NCI-H226 (cell line): ENCODE measurements at regions not wholly inside any gene's neighbourhood (a gene's known extent, or its start where the extent isn't known, plus 50 kb on each side); places are given as distances from the start of the nearest gene placed in this dataset.
"Not testable (repeated sequence)": the region's sequence is repeated elsewhere in the genome, so short reads cannot be mapped to it uniquely, and the experiment has no call there.

Source experiments
- DNase-seq: peaks from one replicate; pipeline ENCODE4 v3.0.0-alpha.2; 2015

DNA sequence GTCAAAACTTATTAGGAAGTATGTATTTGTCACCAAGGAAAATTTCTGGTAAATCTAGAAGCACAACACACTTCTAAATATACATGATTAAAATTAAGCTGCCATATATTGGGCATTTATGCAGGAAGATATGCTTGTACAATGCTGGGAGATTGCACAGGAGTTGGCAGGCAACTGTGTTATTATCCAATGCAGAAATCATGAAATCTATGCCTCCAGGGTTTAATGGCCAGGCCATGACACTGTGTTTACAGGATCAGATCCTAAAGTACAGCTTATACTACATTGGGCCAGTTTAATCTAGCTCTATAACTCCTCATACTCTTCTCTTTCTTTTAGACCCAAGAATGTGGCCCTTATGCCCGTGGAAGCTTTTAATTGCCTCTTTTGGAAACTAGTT, 391.4 kb upstream of the DPH6 start:
- no peak for DNase-seq

GRCh38 chr15:35944945-35945585, 399.1 kb upstream of the DPH6 start:
- DNase-seq, result no peak

DNA sequence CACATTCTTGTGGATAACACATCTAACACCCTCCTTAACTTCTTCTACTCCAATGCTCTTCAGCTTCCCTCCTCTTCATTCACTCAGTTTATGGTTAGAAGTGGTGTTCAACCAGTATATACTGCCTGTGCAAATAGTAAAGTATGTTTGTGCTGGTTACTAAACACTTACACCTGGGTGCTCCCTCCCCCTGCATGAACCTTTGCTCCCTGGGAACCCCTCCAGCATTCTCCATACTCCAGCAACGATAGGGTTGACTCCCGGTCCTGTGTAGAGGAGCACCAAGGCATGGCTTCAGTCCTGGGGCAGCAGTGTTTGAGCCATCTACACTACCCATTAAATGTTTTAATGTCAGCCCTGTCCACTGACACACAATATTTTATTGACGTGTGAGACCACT, 407.5 kb upstream of the DPH6 start:
- DNase-seq, result no peak

GRCh38 chr15:35956056-35956455, 410.1 kb upstream of the DPH6 start:
- DNase-seq, result no peak

GRCh38 chr15:35958021-35958420, 412.1 kb upstream of the DPH6 start:
- DNase-seq, result no peak

DNA sequence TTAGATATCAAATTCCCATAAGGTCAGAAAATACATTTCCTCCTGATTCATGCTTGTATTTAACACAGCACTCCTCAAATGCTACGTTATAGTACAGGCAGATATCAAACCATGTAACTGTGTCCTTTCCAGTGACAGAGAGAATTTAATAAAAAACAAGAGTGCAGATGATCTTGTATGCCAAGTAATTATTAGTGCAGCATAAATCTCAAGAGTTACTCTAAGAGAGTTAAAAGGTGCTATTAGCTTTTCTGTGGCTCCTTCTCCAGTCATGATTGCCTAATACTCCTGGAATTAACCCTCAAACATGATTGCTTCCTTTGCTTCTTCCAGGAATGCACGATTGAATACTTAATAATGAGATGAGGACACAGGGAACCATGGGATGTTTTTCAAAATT, 413.0 kb upstream of the DPH6 start:
- no peak for DNase-seq

DNA sequence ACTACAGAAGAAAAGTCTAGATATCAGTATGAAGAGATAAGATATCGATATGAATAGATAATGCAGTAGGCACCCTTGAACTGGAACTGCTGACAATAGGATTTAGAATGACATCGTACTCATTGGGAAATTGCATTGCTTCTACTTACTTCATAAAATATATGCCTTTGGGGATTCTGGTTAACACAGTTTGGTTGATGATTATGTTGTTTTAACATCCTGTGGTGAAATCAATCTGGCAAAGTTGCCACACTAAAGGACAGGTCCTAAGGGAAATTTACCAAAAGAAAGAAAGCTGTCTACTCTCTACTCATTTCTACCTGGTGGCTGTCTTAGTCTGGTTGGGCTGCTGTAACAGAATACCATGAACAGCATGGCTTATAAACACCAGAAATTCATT, 417.4 kb upstream of the DPH6 start:
- no peak for DNase-seq

GRCh38 chr15:35966781-35967180, 420.8 kb upstream of the DPH6 start:
- no peak for DNase-seq

GRCh38 chr15:35967968-35968367, 422.0 kb upstream of the DPH6 start:
- not testable (repeated sequence) for DNase-seq

DNA sequence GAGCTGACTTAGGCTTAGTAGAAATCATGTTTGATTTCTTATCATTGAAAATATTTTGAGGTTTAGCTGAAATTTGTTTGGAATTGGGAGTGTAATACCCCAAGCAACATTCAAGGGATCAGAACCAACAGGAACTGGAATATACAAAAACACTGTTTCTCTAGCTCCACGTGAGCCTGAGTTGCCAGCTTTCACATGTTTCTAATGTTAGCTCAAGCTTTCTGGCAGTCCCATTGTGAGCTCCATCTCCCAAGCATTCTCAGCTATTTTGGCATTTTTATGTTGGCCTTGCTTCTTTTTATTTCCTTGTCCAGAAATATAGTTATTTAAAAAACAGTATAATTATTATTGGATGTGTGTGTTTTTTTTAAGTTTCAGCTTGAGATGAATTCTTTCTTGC, 427.1 kb upstream of the DPH6 start:
- DNase-seq, result no peak

DNA sequence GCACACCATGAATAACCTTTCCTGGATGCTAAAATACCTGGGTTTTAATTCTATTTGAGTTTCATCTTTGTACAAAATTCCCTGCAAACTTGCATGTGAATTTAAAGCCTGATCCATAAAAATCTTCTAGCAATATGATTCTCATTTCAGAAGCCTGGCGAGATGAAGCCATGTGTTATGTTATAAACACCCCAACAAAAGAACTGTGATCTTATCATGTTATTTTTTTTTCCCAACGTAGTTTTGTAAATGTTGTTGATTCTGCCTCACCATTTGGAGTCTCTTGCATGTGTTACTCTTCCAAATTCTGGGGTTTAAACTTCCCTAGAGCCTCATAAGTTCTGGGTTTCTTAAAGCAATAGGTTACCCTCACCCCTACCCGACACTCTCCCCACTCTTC, 428.1 kb upstream of the DPH6 start:
- DNase-seq, result no peak

DNA sequence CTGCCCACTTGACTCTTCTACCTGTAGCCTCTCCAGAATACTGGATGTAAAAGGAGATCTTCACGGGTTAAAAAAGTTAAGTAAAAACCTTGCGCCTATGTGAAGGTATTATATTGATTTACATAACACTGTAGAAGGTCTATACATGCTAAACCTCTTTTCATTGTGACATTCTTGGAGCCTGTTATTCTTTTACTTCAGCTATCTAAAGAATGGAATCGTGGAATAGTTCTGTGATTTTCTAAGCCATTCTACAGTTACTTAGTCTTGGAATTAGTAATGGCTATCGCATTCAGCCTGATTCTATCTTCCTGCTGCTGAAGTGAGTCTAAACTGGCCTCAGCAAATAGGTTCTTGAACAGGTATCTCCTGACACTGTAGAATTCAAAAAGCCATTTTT, 430.0 kb upstream of the DPH6 start:
- DNase-seq, result no peak

- DNase-seq, result no peak
These were observed 433.6 kb upstream of the DPH6 start for GRCh38 chr15:35979608-35980007.

DNA sequence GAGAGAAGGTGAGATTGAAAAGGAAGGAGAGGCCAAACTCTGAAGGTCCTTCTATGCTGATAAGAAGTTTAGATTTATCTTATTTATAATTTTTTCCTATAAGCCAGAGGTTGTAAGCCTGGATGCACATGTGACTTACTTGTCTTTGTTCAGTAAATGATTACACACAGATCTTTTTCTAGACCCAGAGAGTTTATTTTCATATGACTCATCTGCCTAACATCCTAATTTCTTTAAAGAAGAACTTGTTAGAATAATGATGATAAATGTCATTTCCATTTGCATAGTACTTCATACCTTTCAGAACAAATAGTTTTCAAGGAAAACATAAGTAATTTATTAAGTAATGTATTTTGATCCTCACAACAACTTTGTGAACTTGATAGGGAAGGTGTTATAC, 434.8 kb upstream of the DPH6 start:
- no peak for DNase-seq

GRCh38 chr15:35986191-35986721, 440.3 kb upstream of the DPH6 start:
- no peak for DNase-seq

GRCh38 chr15:35987056-35987455, 441.1 kb upstream of the DPH6 start:
- no peak for DNase-seq

DNA sequence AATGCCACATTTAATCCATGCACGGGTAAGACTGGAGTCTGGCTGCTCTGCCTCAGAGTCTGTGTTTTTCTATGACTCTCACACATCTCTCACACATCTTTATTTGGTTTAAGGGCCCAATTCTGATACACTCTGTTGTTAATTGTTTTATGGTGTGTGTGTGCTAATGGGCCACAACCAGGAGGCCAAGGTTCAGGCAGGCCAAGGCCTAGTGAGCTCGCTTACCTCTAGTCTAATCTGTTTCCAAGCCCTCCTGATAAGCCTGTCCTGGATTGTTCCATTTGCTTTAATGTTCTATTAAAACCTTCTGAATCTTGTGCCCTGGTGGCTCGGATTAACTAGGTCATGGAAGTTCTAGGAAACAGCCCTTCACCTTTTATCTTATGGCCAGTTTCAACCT, 445.4 kb upstream of the DPH6 start:
- no peak for DNase-seq

GRCh38 chr15:35992791-35993190, 446.8 kb upstream of the DPH6 start:
- no peak for DNase-seq

DNA sequence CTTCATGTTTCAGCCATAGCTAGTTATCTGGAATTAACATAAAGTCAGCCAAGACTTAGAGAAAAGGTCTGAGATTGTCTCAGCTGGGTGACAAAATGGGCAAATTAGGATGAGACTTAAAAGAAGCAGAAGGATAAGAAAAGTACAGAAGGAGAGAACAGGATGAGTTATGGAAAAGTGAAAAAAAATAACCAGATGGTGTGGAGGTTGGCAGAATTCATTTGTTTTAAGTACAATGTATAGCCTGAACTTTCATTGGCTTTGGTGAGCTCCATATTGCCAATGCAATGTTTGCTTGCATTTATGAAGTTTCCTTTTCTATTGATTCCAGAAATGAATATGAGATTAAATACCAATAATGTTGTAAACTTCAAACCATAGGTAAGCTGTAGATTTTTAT, 447.2 kb upstream of the DPH6 start:
- DNase-seq, result no peak

DNA sequence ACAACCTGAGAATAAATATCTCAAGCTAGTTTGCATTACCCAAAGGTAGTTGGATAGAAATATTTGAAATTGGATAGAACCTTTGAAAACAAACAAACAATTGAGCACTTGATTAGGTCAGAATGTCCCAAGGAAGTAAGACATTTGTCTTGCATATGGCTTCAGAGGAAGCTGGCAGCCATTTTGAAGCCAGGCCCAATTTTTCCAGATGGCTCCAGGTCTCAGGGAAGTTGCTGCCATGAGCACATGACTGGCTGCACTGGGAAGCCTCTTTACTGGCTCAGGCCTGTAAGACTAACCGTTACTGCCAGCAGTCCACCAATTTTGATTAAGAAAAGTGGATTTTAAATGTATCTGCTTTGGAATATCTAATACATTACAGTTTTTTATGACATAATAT, 448.9 kb upstream of the DPH6 start:
- DNase-seq, result no peak

DNA sequence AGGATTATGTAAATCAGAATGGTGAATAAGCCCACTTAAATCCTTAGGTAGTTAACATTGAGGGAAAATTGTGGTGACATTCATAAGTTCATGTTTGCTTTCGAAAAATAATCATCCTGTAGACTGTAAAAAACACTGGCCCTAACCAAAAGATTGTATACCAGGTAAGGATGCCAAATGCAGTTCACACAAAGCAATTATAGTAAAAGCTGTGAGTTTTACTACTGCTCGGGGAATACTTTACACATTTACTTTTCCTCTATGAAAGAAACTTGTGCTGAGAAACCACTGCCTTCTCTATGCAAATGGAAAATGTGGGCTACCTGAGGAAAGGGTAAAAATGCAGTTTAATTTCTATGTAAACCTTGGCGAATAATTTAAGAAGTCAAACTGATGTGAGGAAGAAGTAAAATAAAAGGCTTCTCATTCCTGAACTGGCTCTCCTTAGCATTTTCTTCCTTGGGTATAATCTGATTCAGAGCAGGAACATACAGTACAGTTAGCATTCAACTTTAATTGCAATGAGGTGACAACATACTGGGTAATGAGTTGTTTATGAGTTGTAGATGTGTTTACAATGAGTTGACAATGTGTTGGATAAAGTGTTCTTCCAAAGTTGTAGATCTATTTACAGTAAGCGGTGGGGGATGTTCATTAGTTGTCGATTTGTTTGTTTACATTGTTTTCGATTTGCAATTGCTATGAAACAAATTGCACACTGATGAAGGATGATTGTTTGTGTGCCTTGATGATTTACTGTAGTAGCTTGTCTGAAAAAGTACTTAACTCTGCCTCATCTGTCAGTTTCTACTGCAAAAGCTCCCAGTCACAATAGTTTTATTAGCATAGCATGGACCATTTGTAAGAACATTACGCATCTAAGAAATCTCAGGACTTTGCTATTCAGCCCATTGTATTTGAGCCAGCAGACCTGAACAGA, 453.0 kb upstream of the DPH6 start:
- no peak for DNase-seq

GRCh38 chr15:36004891-36005490, 459.0 kb upstream of the DPH6 start:
- DNase-seq, result no peak

- no peak for DNase-seq
These were observed 459.6 kb upstream of the DPH6 start for GRCh38 chr15:36005542-36005941.

GRCh38 chr15:36007699-36008098, 461.7 kb upstream of the DPH6 start:
- DNase-seq, result no peak
